HepG2 (cell line): ENCODE measurements at regions not wholly inside any gene's neighbourhood (a gene's known extent, or its start where the extent isn't known, plus 50 kb on each side); places are given as distances from the start of the nearest gene placed in this dataset.
A peak's percentile ranks its signal among the peaks of the same experiment; 100 is the strongest.

Experiments used
- ATF5 ChIP-seq: sonication (generic); formaldehyde crosslinking; IDR thresholded peaks from 2 replicates; pipeline ENCODE4 v1.4.0; 2020; ENCODE audit warnings: mild to moderate bottlenecking, low read depth, missing genetic modification reagents
- ATRX ChIP-seq: sonication (generic); formaldehyde crosslinking; IDR thresholded peaks from 2 replicates; pipeline ENCODE4 v1.4.0; 2020; ENCODE audit warnings: missing genetic modification reagents, borderline replicate concordance
- BRD4 ChIP-seq: sonication (generic); formaldehyde crosslinking; IDR thresholded peaks from 2 replicates; pipeline ENCODE4 v1.4.0; 2020; ENCODE audit warnings: missing genetic modification reagents
- CREB1 ChIP-seq, 2 experiments: fragments of 450-650 bp in 1 of 2; IDR thresholded peaks; 2 replicates each; pipeline ENCODE4 v1.6.1; 2016 to 2017; ENCODE audit warnings: control low read depth in 1 of 2, mild to moderate bottlenecking in 1 of 2, missing compliant biosample characterization in 1 of 2, missing genetic modification characterization in 1 of 2
- EHMT2 ChIP-seq: fragments of 200-600 bp; sonication (generic); IDR thresholded peaks from 2 replicates; pipeline ENCODE4 v1.7.0; 2017; ENCODE audit warnings: antibody characterized with exemption, low read depth, low read length, borderline replicate concordance
- HNRNPLL ChIP-seq: fragments of 200-400 bp; formaldehyde crosslinking; IDR thresholded peaks from 2 replicates; pipeline ENCODE4 v1.6.1; 2017; ENCODE audit warnings: mild to moderate bottlenecking, low read depth, low read length; ENCODE audit not compliant: poor library complexity, severe bottlenecking
- JDP2 ChIP-seq: sonication (generic); formaldehyde crosslinking; IDR thresholded peaks from 2 replicates; pipeline ENCODE4 v1.8.1; 2022; ENCODE audit warnings: missing genetic modification reagents, borderline replicate concordance
- KLF13 ChIP-seq: sonication (generic); formaldehyde crosslinking; IDR thresholded peaks from 2 replicates; pipeline ENCODE4 v1.4.0; 2020; ENCODE audit warnings: mild to moderate bottlenecking, missing genetic modification reagents
- KLF16 ChIP-seq, 2 experiments: sonication (generic) in 1 of 2; formaldehyde crosslinking in 1 of 2; IDR thresholded peaks; 2 replicates each; pipeline versions ENCODE4 v1.6.1 to v1.8.0; 2016 to 2023; ENCODE audit warnings: missing genetic modification reagents in 2 of 2, missing compliant biosample characterization in 1 of 2
- LCORL ChIP-seq, 2 experiments: fragments of 450-650 bp in 1 of 2; sonication (generic) in 1 of 2; formaldehyde crosslinking in 1 of 2; IDR thresholded peaks; 2 replicates each; pipeline versions ENCODE4 v1.5.0 to v1.6.1; 2017 to 2020; ENCODE audit warnings: antibody characterized with exemption in 1 of 2, missing genetic modification reagents in 1 of 2
- MAF1 ChIP-seq: sonication (generic); formaldehyde crosslinking; IDR thresholded peaks from 2 replicates; pipeline ENCODE4 v1.5.0; 2020; ENCODE audit warnings: missing genetic modification reagents, borderline replicate concordance
- MIXL1 ChIP-seq: IDR thresholded peaks from 2 replicates; pipeline ENCODE4 v1.6.1; 2016
- NCOR1 ChIP-seq: fragments of 200-600 bp; sonication (generic); IDR thresholded peaks from 2 replicates; pipeline ENCODE4 v1.7.0; 2017; ENCODE audit warnings: antibody characterized with exemption, low read length, borderline replicate concordance
- NR2F6 ChIP-seq, 2 experiments: IDR thresholded peaks; 2 replicates each; pipeline ENCODE4 v1.6.1; 2016; ENCODE audit warnings: antibody characterized with exemption in 1 of 2, mild to moderate bottlenecking in 1 of 2
- POLR2A ChIP-seq, 2 experiments: IDR thresholded peaks; 2 replicates each; pipeline ENCODE4 v1.6.1; 2011; ENCODE audit warnings: low read depth in 2 of 2, low read length in 2 of 2, mild to moderate bottlenecking in 1 of 2, moderate library complexity in 1 of 2; ENCODE audit not compliant: insufficient read depth in 1 of 2
- RCOR2 ChIP-seq: IDR thresholded peaks from 2 replicates; pipeline ENCODE4 v1.6.1; 2016; ENCODE audit warnings: missing biosample characterization, missing genetic modification reagents
- SKI ChIP-seq: fragments of 450-650 bp; IDR thresholded peaks from one replicate; pipeline ENCODE4 v1.6.1; 2018; ENCODE audit warnings: mild to moderate bottlenecking; ENCODE audit not compliant: partially characterized antibody
- SNAPC5 ChIP-seq: sonication (generic); formaldehyde crosslinking; IDR thresholded peaks from 2 replicates; pipeline ENCODE4 v1.8.1; 2023; ENCODE audit warnings: mild to moderate bottlenecking, missing genetic modification reagents, borderline replicate concordance
- SSRP1 ChIP-seq: IDR thresholded peaks from 2 replicates; pipeline ENCODE4 v1.6.1; 2016; ENCODE audit warnings: control low read depth
- TAF15 ChIP-seq: fragments of 200-400 bp; formaldehyde crosslinking; IDR thresholded peaks from one replicate; pipeline ENCODE4 v1.6.1; 2018; ENCODE audit warnings: mild to moderate bottlenecking, low read depth, low read length; ENCODE audit not compliant: poor library complexity, severe bottlenecking
- ZIK1 ChIP-seq: sonication (generic); formaldehyde crosslinking; IDR thresholded peaks from 2 replicates; pipeline ENCODE4 v1.5.0; 2020; ENCODE audit warnings: mild to moderate bottlenecking, low read depth, missing genetic modification reagents, borderline replicate concordance
- ZNF225 ChIP-seq: sonication (generic); formaldehyde crosslinking; IDR thresholded peaks from 2 replicates; pipeline ENCODE4 v1.4.0; 2020; ENCODE audit warnings: mild to moderate bottlenecking, missing genetic modification reagents
- ZNF367 ChIP-seq: sonication (generic); formaldehyde crosslinking; IDR thresholded peaks from 2 replicates; pipeline ENCODE4 v1.4.0; 2020; ENCODE audit warnings: missing genetic modification reagents, borderline replicate concordance
- ZNF564 ChIP-seq: sonication (generic); formaldehyde crosslinking; IDR thresholded peaks from 2 replicates; pipeline ENCODE4 v1.8.1; 2023; ENCODE audit warnings: mild to moderate bottlenecking, missing genetic modification reagents
- ZNF616 ChIP-seq: sonication (generic); formaldehyde crosslinking; IDR thresholded peaks from 2 replicates; pipeline ENCODE4 v1.5.0; 2020; ENCODE audit warnings: low read depth, mild to moderate bottlenecking, missing genetic modification reagents
- ZNF788 ChIP-seq: sonication (generic); formaldehyde crosslinking; IDR thresholded peaks from 2 replicates; pipeline ENCODE4 v1.5.0; 2020; ENCODE audit warnings: mild to moderate bottlenecking, missing genetic modification reagents, borderline replicate concordance
- TF ChIP-seq, protein P1 (sequence below): sonication (generic); formaldehyde crosslinking; IDR thresholded peaks from 2 replicates; pipeline ENCODE4 v1.5.0; 2020; ENCODE audit warnings: mild to moderate bottlenecking, missing genetic modification reagents
- TF ChIP-seq, protein P2 (sequence below): sonication (generic); formaldehyde crosslinking; IDR thresholded peaks from 2 replicates; pipeline ENCODE4 v1.5.0; 2020; ENCODE audit warnings: missing genetic modification reagents

DNA sequence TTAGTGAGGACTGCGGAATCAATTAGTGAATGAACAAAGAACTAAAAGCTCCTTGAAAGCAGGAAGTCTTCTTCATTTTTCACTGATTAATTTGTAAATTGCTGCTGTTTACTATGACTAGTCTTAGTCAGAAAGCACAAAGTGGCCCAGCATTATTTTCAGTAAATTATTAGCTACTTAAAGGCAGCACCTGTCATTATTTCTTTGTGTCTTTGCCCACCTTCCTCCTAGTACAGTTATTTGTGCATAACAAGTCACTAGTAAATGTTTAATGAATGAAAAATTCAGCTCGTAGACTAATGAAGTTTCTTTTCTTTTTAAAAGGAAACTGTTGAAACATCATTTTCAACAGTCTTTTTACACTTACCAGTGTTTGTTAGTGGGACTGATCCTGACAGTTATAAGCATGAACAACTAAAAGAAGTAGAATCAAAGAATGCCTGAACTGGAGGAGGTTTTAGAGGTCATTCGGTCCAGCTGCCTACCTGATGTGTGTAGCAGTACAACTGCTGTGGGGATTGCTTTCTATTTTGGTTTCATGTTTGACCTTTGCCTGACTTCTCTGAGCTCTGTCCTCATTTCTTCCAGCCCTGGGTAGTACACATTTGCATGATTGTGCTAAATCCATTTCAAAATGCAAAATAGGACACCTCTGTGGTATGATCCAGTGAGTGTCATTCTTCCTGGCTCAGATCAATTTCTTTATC lies 140.0 kb upstream of the PHYHIPL start (continued):
- TF ChIP-seq LCORL (IDR thresholded peaks at IDR 0.05): no peak
- TF ChIP-seq LCORL (CRISPR knock-in tag; IDR thresholded peaks at IDR 0.05): no peak
- TF ChIP-seq TAF15: no peak
- no peak for TF ChIP-seq POLR2A (IDR thresholded peaks at IDR 0.05; ENCODE audit: insufficient read depth in 1 of 2, low read depth in 2 of 2, low read length in 2 of 2)
- TF ChIP-seq NR2F6 (IDR thresholded peaks at IDR 0.05): peak; percentile 77
- peak; percentile 88 for TF ChIP-seq NR2F6 (CRISPR knock-in tag; IDR thresholded peaks at IDR 0.05)
- no peak for TF ChIP-seq CREB1 (IDR thresholded peaks at IDR 0.05)
- 0 out of 2 replicates have a peak, but pooled peaks have one; percentile 14 for TF ChIP-seq CREB1 (CRISPR knock-in tag; IDR thresholded peaks at IDR 0.05)
- TF ChIP-seq KLF13 (CRISPR knock-in tag): no peak
- no peak for TF ChIP-seq JDP2 (CRISPR knock-in tag)
- no peak for TF ChIP-seq NCOR1
- TF ChIP-seq ZIK1 (CRISPR knock-in tag): no peak
- TF ChIP-seq ATF5 (CRISPR knock-in tag): no peak
- TF ChIP-seq MAF1 (CRISPR knock-in tag): no peak
- no peak for TF ChIP-seq SKI
- no peak for TF ChIP-seq ZNF616
- no peak for TF ChIP-seq BRD4 (CRISPR knock-in tag)
- TF ChIP-seq, protein P1, sequence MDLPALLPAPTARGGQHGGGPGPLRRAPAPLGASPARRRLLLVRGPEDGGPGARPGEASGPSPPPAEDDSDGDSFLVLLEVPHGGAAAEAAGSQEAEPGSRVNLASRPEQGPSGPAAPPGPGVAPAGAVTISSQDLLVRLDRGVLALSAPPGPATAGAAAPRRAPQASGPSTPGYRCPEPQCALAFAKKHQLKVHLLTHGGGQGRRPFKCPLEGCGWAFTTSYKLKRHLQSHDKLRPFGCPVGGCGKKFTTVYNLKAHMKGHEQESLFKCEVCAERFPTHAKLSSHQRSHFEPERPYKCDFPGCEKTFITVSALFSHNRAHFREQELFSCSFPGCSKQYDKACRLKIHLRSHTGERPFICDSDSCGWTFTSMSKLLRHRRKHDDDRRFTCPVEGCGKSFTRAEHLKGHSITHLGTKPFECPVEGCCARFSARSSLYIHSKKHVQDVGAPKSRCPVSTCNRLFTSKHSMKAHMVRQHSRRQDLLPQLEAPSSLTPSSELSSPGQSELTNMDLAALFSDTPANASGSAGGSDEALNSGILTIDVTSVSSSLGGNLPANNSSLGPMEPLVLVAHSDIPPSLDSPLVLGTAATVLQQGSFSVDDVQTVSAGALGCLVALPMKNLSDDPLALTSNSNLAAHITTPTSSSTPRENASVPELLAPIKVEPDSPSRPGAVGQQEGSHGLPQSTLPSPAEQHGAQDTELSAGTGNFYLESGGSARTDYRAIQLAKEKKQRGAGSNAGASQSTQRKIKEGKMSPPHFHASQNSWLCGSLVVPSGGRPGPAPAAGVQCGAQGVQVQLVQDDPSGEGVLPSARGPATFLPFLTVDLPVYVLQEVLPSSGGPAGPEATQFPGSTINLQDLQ (CRISPR knock-in tag): no peak
- no peak for TF ChIP-seq EHMT2
- no peak for TF ChIP-seq RCOR2 (CRISPR knock-in tag)
- TF ChIP-seq SSRP1 (CRISPR knock-in tag): no peak
- TF ChIP-seq ZNF225 (CRISPR knock-in tag): no peak
- TF ChIP-seq ATRX (CRISPR knock-in tag): no peak
- TF ChIP-seq, protein P2, sequence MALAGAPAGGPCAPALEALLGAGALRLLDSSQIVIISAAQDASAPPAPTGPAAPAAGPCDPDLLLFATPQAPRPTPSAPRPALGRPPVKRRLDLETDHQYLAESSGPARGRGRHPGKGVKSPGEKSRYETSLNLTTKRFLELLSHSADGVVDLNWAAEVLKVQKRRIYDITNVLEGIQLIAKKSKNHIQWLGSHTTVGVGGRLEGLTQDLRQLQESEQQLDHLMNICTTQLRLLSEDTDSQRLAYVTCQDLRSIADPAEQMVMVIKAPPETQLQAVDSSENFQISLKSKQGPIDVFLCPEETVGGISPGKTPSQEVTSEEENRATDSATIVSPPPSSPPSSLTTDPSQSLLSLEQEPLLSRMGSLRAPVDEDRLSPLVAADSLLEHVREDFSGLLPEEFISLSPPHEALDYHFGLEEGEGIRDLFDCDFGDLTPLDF: no peak
- TF ChIP-seq KLF16 (CRISPR knock-in tag; IDR thresholded peaks at IDR 0.05): no peak
- TF ChIP-seq ZNF564 (CRISPR knock-in tag): no peak
- no peak for TF ChIP-seq SNAPC5 (CRISPR knock-in tag)
- TF ChIP-seq MIXL1: no peak; the same call in 1 of the 2 replicates
- TF ChIP-seq ZNF367 (CRISPR knock-in tag): no peak
- TF ChIP-seq HNRNPLL: no peak
- no peak for TF ChIP-seq ZNF788
